Small intestine (tissue), 7 donors: ENCODE measurements at regions not wholly inside any gene's neighbourhood (a gene's known extent, or its start where the extent isn't known, plus 50 kb on each side); places are given as distances from the start of the nearest gene placed in this dataset.
"Not testable (repeated sequence)": the region's sequence is repeated elsewhere in the genome, so short reads cannot be mapped to it uniquely, and the experiment has no call there.

Experiments used
- DNase-seq, 2 donors: peaks; one replicate each; pipeline versions ENCODE4 v3.0.0 to v3.0.0-alpha.2; 2013
- FAIRE-seq: peaks from 2 replicates; lab custom pipeline; 2012; peaks lifted over from hg19 to GRCh38; lab: Jason Lieb, UNC
- H3K27ac ChIP-seq, 3 donors: one replicate each; pipeline ENCODE4 v1.5.1; 2013; ENCODE audit warnings: low read length in 2 of 3, mild to moderate bottlenecking in 2 of 3, control low read depth in 1 of 3, inconsistent platforms in 1 of 3, low read depth in 1 of 3, moderate library complexity in 1 of 3
- H3K27me3 ChIP-seq, 3 donors: one replicate each; pipeline ENCODE4 v1.6.1; 2013; ENCODE audit warnings: low read length in 3 of 3, inconsistent platforms in 1 of 3; ENCODE audit not compliant: control insufficient read depth in 3 of 3, insufficient read depth in 3 of 3
- H3K36me3 ChIP-seq, 3 donors: one replicate each; pipeline ENCODE4 v1.6.1; 2013; ENCODE audit warnings: low read length in 3 of 3, inconsistent platforms in 1 of 3, low read depth in 1 of 3, mild to moderate bottlenecking in 1 of 3, moderate library complexity in 1 of 3; ENCODE audit not compliant: control insufficient read depth in 3 of 3, insufficient read depth in 2 of 3
- H3K4me1 ChIP-seq, 3 donors: one replicate each; pipeline ENCODE4 v1.6.1; 2013; ENCODE audit warnings: low read length in 2 of 3, inconsistent platforms in 1 of 3, low read depth in 1 of 3, mild to moderate bottlenecking in 1 of 3, moderate library complexity in 1 of 3; ENCODE audit not compliant: control insufficient read depth in 3 of 3, insufficient read depth in 2 of 3
- H3K4me3 ChIP-seq, 3 donors: one replicate each; pipeline ENCODE4 v1.5.1; 2013; ENCODE audit warnings: low read length in 3 of 3, control low read depth in 1 of 3, inconsistent platforms in 1 of 3, low read depth in 1 of 3, mild to moderate bottlenecking in 1 of 3, moderate library complexity in 1 of 3
- H3K9me3 ChIP-seq, 2 donors: one replicate each; pipeline ENCODE4 v1.6.1; 2013; ENCODE audit warnings: low read depth in 1 of 2, low read length in 1 of 2; ENCODE audit not compliant: control insufficient read depth in 2 of 2, insufficient read depth in 1 of 2
- WGBS, 3 donors: extraction: QIAGEN DNeasy Blood & Tissue Kit; methylation state at CpG; one replicate each; pipeline ENCODE4 v1.1.7; 2013; 5-methylcytosine and 5-hydroxymethylcytosine counted together
- donor health status: healthy with polysubstance abuse.
- donor health status: control.
- donor health status: control.
- donor health status: Bipolar disorder and iron deficiency.
- donor health status: healthy.

- Histone ChIP-seq H3K4me1 (no peaks in the 10 kb centered on the region), H3K27me3 (no peaks in the 10 kb centered on the region), H3K4me3 (no peak overlapping the region), H3K9me3 (no peaks in the 10 kb centered on the region), H3K36me3 (no peaks in the 10 kb centered on the region), H3K27ac (no peak overlapping the region)
- no peak for DNase-seq
- WGBS, 3 donors: 51 to 71% (median 56%) methylated on average over 3 of the region's 3 CpGs
- FAIRE-seq: no peak
Measured at GRCh38 chr6:101125380-101125971, 244.3 kb upstream of the ASCC3 start.

GRCh38 chr6:101126501-101126900 is 245.4 kb upstream of the ASCC3 start:
- Histone ChIP-seq H3K27me3 (no peaks in the 10 kb centered on the region), H3K9me3 (no peaks in the 10 kb centered on the region), H3K36me3 (no peaks in the 10 kb centered on the region), H3K27ac (no peak overlapping the region), H3K4me1 (no peaks in the 10 kb centered on the region), H3K4me3 (no peak overlapping the region)
- 42 to 61% (median 59%) methylated on average over 3 of the region's 3 CpGs for WGBS, 3 donors
- no peak for FAIRE-seq
- no peak for DNase-seq

- no peaks in the 10 kb centered on the region for H3K36me3 ChIP-seq
- H3K27me3 ChIP-seq: no peaks in the 10 kb centered on the region
- no peak overlapping the region for H3K27ac ChIP-seq
- H3K4me3 ChIP-seq: no peak overlapping the region
- FAIRE-seq (no peak), DNase-seq (no peak)
- 36 to 57% (median 53%) methylated on average over 1 of the region's 1 CpG for WGBS, 3 donors
- H3K4me1 ChIP-seq: no peaks in the 10 kb centered on the region
- no peaks in the 10 kb centered on the region for H3K9me3 ChIP-seq
Measured at GRCh38 chr6:101129851-101130250, 248.7 kb upstream of the ASCC3 start.

- 87 to 92% (median 89%) methylated on average over 3 of the region's 3 CpGs for WGBS, 3 donors
- Histone ChIP-seq H3K4me3 (no peak overlapping the region), H3K27ac (no peak overlapping the region), H3K27me3 (no peaks in the 10 kb centered on the region), H3K9me3 (no peaks in the 10 kb centered on the region), H3K36me3 (no peaks in the 10 kb centered on the region), H3K4me1 (no peaks in the 10 kb centered on the region)
- no peak for DNase-seq
- no peak for FAIRE-seq
Measured at GRCh38 chr6:101146389-101146788, 247.1 kb upstream of the GRIK2 start.

GRCh38 chr6:101150226-101150625 is 243.3 kb upstream of the GRIK2 start:
- Histone ChIP-seq H3K36me3 (no peaks in the 10 kb centered on the region), H3K27me3 (no peaks in the 10 kb centered on the region), H3K9me3 (no peaks in the 10 kb centered on the region), H3K4me3 (no peak overlapping the region), H3K4me1 (no peaks in the 10 kb centered on the region), H3K27ac (no peak overlapping the region)
- FAIRE-seq (no peak), DNase-seq (no peak)

GRCh38 chr6:101157638-101158037 is 235.9 kb upstream of the GRIK2 start:
- FAIRE-seq: not testable (repeated sequence)
- whole genome bisulfite sequencing, 3 donors: 94 to 95% (median 95%) methylated on average over 11 of the region's 11 CpGs

GRCh38 chr6:101163611-101164010 is 229.9 kb upstream of the GRIK2 start:
- FAIRE-seq (no peak), DNase-seq (no peak)
- H3K27ac ChIP-seq: no peak overlapping the region
- peaks cover 0 to 3% of the 10 kb centered on the region in 2 donors for H3K9me3 ChIP-seq
- WGBS, 3 donors: 40 to 46% (median 42%) methylated on average over 3 of the region's 3 CpGs
- H3K27me3 ChIP-seq: no peaks in the 10 kb centered on the region
- H3K36me3 ChIP-seq: no peaks in the 10 kb centered on the region
- no peak overlapping the region for H3K4me3 ChIP-seq
- no peaks in the 10 kb centered on the region for H3K4me1 ChIP-seq

More at GRCh38 chr6:101157638-101158037, 235.9 kb upstream of the GRIK2 start:
- not testable (repeated sequence) for H3K27ac ChIP-seq, H3K36me3 ChIP-seq, DNase-seq, H3K4me3 ChIP-seq, H3K27me3 ChIP-seq, H3K9me3 ChIP-seq, H3K4me1 ChIP-seq

- no peaks in the 10 kb centered on the region for H3K4me1 ChIP-seq
- no peaks in the 10 kb centered on the region for H3K27me3 ChIP-seq
- H3K36me3 ChIP-seq: no peaks in the 10 kb centered on the region
- no peak overlapping the region for H3K4me3 ChIP-seq
- WGBS, 3 donors: 93 to 96% (median 93%) methylated on average over 14 of the region's 14 CpGs
- FAIRE-seq (no peak), DNase-seq (no peak)
- no peak overlapping the region for H3K27ac ChIP-seq
- peaks cover 0 to 10% of the 10 kb centered on the region in 2 donors for H3K9me3 ChIP-seq
Measured at GRCh38 chr6:101167638-101168037, 225.9 kb upstream of the GRIK2 start.

- FAIRE-seq, H3K4me3 ChIP-seq, H3K27me3 ChIP-seq, H3K4me1 ChIP-seq, DNase-seq, H3K36me3 ChIP-seq, H3K27ac ChIP-seq: not testable (repeated sequence)
- peaks cover 0 to 10% of the 10 kb centered on the region in 2 donors for H3K9me3 ChIP-seq
- WGBS, 3 donors: 71 to 86% (median 73%) methylated on average over 4 of the region's 4 CpGs
Measured at GRCh38 chr6:101171049-101171448, 222.5 kb upstream of the GRIK2 start.
